PC-3 (cell line): ENCODE measurements at regions not wholly inside any gene's neighbourhood (a gene's known extent, or its start where the extent isn't known, plus 50 kb on each side); places are given as distances from the start of the nearest gene placed in this dataset.

Experiments used
- EZH2phosphoT487 ChIP-seq: fragments of 300-600 bp; sonication (generic); IDR thresholded peaks from 2 replicates; pipeline ENCODE4 v1.6.1; 2018; ENCODE audit warnings: mild to moderate bottlenecking, antibody characterized with exemption, low read length, borderline replicate concordance
- TF ChIP-seq, protein P1 (sequence below): fragments of 300-600 bp; sonication (generic); conservative IDR thresholded peaks from 2 replicates; pipeline ENCODE4 v1.5.1; 2017; ENCODE audit warnings: antibody characterized with exemption, low read depth, mild to moderate bottlenecking, low read length

DNA sequence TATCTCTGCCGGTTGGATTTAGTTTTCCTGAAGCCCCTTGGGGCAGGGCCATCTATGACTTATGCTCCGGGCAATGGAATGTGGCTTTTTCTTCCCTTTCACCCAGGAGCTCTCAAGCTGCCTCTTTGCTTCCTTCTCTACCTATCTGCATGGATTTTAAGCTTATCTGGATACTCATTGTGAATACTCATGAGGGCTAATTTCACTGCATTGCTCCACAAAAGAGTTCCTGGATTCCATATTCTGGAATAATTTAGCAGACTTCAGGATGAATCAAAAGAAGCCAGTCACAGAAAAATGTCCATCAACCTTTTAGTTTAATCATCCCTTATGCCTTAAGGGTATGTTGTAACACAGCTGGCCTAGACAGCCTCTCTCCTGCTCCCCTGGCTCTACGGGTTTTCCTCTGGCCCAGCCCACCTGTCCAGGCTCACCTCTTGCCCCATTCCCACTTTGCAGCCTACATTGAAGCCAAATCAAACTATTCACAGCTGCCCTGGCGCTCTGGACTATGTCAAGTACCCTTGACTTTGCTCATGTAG, 122.8 kb upstream of the RMDN2 start:
- TF ChIP-seq, protein P1, sequence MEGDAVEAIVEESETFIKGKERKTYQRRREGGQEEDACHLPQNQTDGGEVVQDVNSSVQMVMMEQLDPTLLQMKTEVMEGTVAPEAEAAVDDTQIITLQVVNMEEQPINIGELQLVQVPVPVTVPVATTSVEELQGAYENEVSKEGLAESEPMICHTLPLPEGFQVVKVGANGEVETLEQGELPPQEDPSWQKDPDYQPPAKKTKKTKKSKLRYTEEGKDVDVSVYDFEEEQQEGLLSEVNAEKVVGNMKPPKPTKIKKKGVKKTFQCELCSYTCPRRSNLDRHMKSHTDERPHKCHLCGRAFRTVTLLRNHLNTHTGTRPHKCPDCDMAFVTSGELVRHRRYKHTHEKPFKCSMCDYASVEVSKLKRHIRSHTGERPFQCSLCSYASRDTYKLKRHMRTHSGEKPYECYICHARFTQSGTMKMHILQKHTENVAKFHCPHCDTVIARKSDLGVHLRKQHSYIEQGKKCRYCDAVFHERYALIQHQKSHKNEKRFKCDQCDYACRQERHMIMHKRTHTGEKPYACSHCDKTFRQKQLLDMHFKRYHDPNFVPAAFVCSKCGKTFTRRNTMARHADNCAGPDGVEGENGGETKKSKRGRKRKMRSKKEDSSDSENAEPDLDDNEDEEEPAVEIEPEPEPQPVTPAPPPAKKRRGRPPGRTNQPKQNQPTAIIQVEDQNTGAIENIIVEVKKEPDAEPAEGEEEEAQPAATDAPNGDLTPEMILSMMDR = no peak
- TF ChIP-seq EZH2phosphoT487 = no peak
